ENCODE measurements at regions not wholly inside any gene's neighbourhood (a gene's known extent, or its start where the extent isn't known, plus 50 kb on each side); places are given as distances from the start of the nearest gene placed in this dataset.

DNA sequence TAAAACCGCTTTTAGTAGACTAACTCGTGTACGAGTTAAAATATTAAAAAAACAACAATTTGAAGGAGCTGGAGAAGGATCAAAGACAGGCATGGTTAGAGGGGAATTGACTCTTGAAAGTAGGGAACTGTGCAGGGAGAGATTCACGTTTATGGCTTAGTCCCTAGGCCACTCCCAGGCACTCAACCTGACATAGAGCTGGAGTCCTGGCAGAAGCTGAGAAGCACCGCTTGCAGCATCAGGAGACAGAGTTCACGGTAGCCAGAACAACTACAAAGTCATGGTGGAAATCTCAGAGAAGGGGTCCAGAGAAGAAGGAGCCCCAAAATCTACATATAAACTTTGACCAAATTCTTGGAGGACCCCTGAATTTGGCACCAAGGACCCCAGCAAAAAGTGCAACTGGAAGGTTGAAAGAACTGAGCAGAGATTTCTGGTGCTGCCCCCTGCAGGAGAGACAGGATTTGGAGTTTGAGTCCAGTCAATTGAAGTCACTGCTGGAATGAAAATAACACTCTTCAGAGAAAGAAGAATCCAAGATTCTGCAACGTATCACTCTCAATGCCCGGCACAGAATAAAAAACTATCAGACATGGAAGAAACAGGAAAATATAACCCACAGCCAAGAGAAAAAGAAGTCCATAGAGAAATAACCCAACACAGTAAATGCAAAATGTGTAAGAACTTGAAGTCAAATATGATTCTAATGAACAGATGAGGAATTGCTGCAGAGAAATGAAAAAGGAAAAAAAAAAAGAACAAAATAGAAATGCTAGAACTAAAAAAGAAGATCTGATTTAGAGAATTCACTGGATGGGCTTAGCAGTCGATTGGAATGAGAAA lies 493.3 kb upstream of the PODXL start:
- Histone ChIP-seq H3K4me3 (IDR thresholded peaks at IDR 0.05; ENCODE audit: insufficient read depth, low read depth, low read length) (no peak overlapping the region), H3K79me2 (ENCODE audit: insufficient read depth, low read depth) (no peaks in the 10 kb centered on the region), H3K27me3 (ENCODE audit: insufficient read depth, low read depth) (no peaks in the 10 kb centered on the region), H4K20me1 (ENCODE audit: insufficient read depth) (no peaks in the 10 kb centered on the region), H3K4me2 (no peak overlapping the region), H3K9ac (no peak overlapping the region), H2AFZ (ENCODE audit: low read depth) (no peak overlapping the region), H3K4me1 (ENCODE audit: low read depth, poor library complexity, severe bottlenecking) (no peaks in the 10 kb centered on the region), H3K36me3 (ENCODE audit: insufficient read depth) (no peaks in the 10 kb centered on the region), H3K27ac (no peak overlapping the region)
- TF ChIP-seq, protein P1, sequence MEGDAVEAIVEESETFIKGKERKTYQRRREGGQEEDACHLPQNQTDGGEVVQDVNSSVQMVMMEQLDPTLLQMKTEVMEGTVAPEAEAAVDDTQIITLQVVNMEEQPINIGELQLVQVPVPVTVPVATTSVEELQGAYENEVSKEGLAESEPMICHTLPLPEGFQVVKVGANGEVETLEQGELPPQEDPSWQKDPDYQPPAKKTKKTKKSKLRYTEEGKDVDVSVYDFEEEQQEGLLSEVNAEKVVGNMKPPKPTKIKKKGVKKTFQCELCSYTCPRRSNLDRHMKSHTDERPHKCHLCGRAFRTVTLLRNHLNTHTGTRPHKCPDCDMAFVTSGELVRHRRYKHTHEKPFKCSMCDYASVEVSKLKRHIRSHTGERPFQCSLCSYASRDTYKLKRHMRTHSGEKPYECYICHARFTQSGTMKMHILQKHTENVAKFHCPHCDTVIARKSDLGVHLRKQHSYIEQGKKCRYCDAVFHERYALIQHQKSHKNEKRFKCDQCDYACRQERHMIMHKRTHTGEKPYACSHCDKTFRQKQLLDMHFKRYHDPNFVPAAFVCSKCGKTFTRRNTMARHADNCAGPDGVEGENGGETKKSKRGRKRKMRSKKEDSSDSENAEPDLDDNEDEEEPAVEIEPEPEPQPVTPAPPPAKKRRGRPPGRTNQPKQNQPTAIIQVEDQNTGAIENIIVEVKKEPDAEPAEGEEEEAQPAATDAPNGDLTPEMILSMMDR (conservative IDR thresholded peaks at IDR 0.05; ENCODE audit: low read depth, low read length) = peak; percentile 90

DNA sequence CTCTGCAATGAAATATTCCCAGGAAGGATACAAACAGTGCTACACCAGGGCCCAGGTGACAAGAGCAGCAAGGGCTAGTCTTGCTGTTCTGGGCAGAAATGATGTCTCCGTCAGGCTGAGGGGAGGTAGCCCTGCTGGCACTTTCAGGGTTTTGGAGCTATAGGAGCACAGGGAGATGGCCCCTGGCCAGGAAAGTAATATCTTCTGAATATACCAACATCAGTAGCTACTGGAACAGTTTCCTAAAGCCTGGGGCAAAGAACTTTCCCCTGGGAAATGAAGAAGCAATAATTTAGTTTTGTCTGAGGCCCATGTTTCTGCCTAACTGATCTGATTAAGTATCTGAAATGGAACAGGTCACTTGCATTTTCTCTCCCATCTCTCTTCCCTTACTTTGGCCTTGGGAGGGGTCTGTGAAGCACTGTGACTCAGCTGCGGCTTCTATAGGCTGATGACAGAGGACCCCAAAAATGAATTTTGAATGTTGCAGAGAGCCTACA lies 489.1 kb upstream of the PODXL start:
- H3K36me3 ChIP-seq (ENCODE audit: insufficient read depth) = no peaks in the 10 kb centered on the region
- H3K4me3 ChIP-seq (IDR thresholded peaks at IDR 0.05; ENCODE audit: insufficient read depth, low read depth, low read length) = no peak overlapping the region
- H3K79me2 ChIP-seq (ENCODE audit: insufficient read depth, low read depth) = no peaks in the 10 kb centered on the region
- no peak overlapping the region for H3K4me2 ChIP-seq
- no peaks in the 10 kb centered on the region for H4K20me1 ChIP-seq (ENCODE audit: insufficient read depth)
- H3K27me3 ChIP-seq (ENCODE audit: insufficient read depth, low read depth) = no peaks in the 10 kb centered on the region
- TF ChIP-seq, protein P1 (conservative IDR thresholded peaks at IDR 0.05; ENCODE audit: low read depth, low read length) = no peak
- H2AFZ ChIP-seq (ENCODE audit: low read depth) = no peak overlapping the region
- H3K9ac ChIP-seq = no peak overlapping the region
- H3K27ac ChIP-seq = no peak overlapping the region
- H3K4me1 ChIP-seq (ENCODE audit: low read depth, poor library complexity, severe bottlenecking) = no peaks in the 10 kb centered on the region

DNA sequence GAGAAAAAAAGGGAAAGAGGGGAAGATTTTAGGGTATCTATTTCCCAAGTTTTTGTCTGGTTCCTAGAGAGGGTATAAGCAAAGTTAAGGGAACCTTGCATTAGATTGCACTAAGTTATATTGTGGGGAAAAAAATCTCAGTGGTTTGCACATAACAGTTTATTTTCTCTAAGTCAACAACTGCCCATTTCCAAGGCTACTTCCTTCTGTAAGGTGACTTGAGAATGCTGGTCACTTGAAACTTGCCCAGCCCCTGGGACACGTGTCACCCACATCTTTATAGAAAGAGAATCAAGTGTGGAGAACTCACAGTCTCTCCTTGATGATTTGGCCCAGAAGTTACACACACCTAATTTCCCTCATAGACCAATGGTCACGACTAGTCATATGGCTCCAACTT lies 488.6 kb upstream of the PODXL start:
- no peaks in the 10 kb centered on the region for H4K20me1 ChIP-seq (ENCODE audit: insufficient read depth)
- no peak overlapping the region for H3K27ac ChIP-seq
- no peak overlapping the region for H3K9ac ChIP-seq
- no peak overlapping the region for H3K4me3 ChIP-seq (IDR thresholded peaks at IDR 0.05; ENCODE audit: insufficient read depth, low read depth, low read length)
- no peak overlapping the region for H2AFZ ChIP-seq (ENCODE audit: low read depth)
- no peaks in the 10 kb centered on the region for H3K27me3 ChIP-seq (ENCODE audit: insufficient read depth, low read depth)
- H3K36me3 ChIP-seq (ENCODE audit: insufficient read depth) = no peaks in the 10 kb centered on the region
- H3K4me2 ChIP-seq = no peak overlapping the region
- no peaks in the 10 kb centered on the region for H3K79me2 ChIP-seq (ENCODE audit: insufficient read depth, low read depth)
- TF ChIP-seq, protein P1 (conservative IDR thresholded peaks at IDR 0.05; ENCODE audit: low read depth, low read length) = no peak
- H3K4me1 ChIP-seq (ENCODE audit: low read depth, poor library complexity, severe bottlenecking) = no peaks in the 10 kb centered on the region

DNA sequence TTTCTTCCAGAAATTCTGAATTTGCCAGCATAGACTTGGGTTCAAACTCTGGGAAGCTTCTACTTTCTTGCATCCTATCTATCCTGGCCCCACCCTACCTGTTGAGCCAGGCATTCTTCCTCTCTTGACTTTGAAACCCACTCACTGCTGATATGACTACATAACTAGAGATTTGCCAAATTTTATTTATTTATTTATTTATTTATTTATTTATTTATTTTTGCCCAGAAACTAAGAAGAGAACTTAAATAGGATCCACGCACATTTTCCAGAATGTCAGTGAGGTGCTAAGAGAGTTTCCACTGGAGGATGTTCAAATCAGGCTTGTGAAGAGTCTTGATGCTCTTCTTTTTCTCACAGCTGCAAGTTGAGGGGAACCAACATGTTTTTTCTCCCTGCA lies 487.8 kb upstream of the PODXL start:
- Histone ChIP-seq H3K27me3 (ENCODE audit: insufficient read depth, low read depth) (no peaks in the 10 kb centered on the region), H3K4me2 (no peak overlapping the region), H3K4me3 (IDR thresholded peaks at IDR 0.05; ENCODE audit: insufficient read depth, low read depth, low read length) (no peak overlapping the region), H3K36me3 (ENCODE audit: insufficient read depth) (no peaks in the 10 kb centered on the region), H3K4me1 (ENCODE audit: low read depth, poor library complexity, severe bottlenecking) (no peaks in the 10 kb centered on the region), H3K9ac (no peak overlapping the region), H2AFZ (ENCODE audit: low read depth) (no peak overlapping the region), H3K27ac (no peak overlapping the region), H4K20me1 (ENCODE audit: insufficient read depth) (no peaks in the 10 kb centered on the region), H3K79me2 (ENCODE audit: insufficient read depth, low read depth) (no peaks in the 10 kb centered on the region)
- TF ChIP-seq, protein P1 (conservative IDR thresholded peaks at IDR 0.05; ENCODE audit: low read depth, low read length) = no peak
